IMR-90 (cell line): ENCODE measurements at regions not wholly inside any gene's neighbourhood (a gene's known extent, or its start where the extent isn't known, plus 50 kb on each side); places are given as distances from the start of the nearest gene placed in this dataset.
"Not testable (repeated sequence)": the region's sequence is repeated elsewhere in the genome, so short reads cannot be mapped to it uniquely, and the experiment has no call there.

Experiments
- ATAC-seq: fragments of 200-7000 bp; cut with Tn5 transposase; 2 replicates; pipeline ENCODE4 v1.9.1; 2020; ENCODE audit warnings: low read depth, mild to moderate bottlenecking, moderate library complexity
- BruUV-seq: library from RNA; stranded (reverse); fragments of 400-500 nt; replicated peaks from 2 replicates; lab custom pipeline; 2021; lab: Mats Ljungman, UMichigan
- CTCF ChIA-PET: fragments of 300-600 bp; formaldehyde crosslinking; extraction: SDS; loops from one replicate; lab custom pipeline; 2021; ENCODE audit warnings: antibody characterized with exemption; lab: Yijun Ruan, JAX
- POLR2A ChIA-PET: fragments of 300-600 bp; sonication (Branson Sonifier 250); formaldehyde crosslinking; loops from one replicate; lab custom pipeline; 2022; ENCODE audit warnings: antibody characterized with exemption; ENCODE audit not compliant: unreplicated experiment; lab: Charles Lee
- DNase-seq: peaks from one replicate; pipeline ENCODE4 v3.0.0; 2013
- H2AFZ ChIP-seq: replicated peaks from 2 replicates; pipeline ENCODE3; 2013; ENCODE audit warnings: low read length, mild to moderate bottlenecking; ENCODE audit not compliant: poor library complexity
- H2AK5ac ChIP-seq: 2 replicates; pipeline ENCODE4 v1.6.1; 2013; ENCODE audit warnings: low read depth, low read length, inconsistent platforms
- H2AK9ac ChIP-seq: replicated peaks from 2 replicates; pipeline ENCODE3; 2013; ENCODE audit warnings: mild to moderate bottlenecking, low read depth, low read length, moderate library complexity; ENCODE audit not compliant: poor library complexity
- H2BK120ac ChIP-seq: 2 replicates; pipeline ENCODE4 v1.6.1; 2013; ENCODE audit warnings: low read depth, low read length, inconsistent platforms
- H2BK15ac ChIP-seq: 3 replicates; pipeline ENCODE4 v1.6.1; 2013; ENCODE audit warnings: low read depth, low read length, inconsistent platforms
- H2BK20ac ChIP-seq: 2 replicates; pipeline ENCODE4 v1.6.1; 2013; ENCODE audit warnings: low read depth, mild to moderate bottlenecking, inconsistent platforms, low read length, moderate library complexity
- H2BK5ac ChIP-seq: 2 replicates; pipeline ENCODE4 v1.6.1; 2013; ENCODE audit warnings: mild to moderate bottlenecking, low read depth, low read length, inconsistent platforms; ENCODE audit not compliant: poor library complexity, severe bottlenecking
- H3K14ac ChIP-seq: replicated peaks from 2 replicates; pipeline ENCODE4 v1.6.1; 2013; ENCODE audit warnings: low read depth, low read length, inconsistent platforms
- H3K18ac ChIP-seq: 2 replicates; pipeline ENCODE4 v1.6.1; 2013; ENCODE audit warnings: low read depth, low read length, control low read depth
- H3K23ac ChIP-seq: 2 replicates; pipeline ENCODE4 v1.6.1; 2013; ENCODE audit warnings: low read depth, low read length, inconsistent platforms
- H3K27ac ChIP-seq: 2 replicates; pipeline ENCODE4 v1.5.1; 2013; ENCODE audit warnings: mild to moderate bottlenecking, control low read depth, low read length; ENCODE audit not compliant: insufficient read depth
- H3K27me3 ChIP-seq: 2 replicates; pipeline ENCODE4 v1.6.1; 2013; ENCODE audit warnings: low read length; ENCODE audit not compliant: control insufficient read depth, insufficient read depth
- H3K36me3 ChIP-seq: 2 replicates; pipeline ENCODE4 v1.6.1; 2013; ENCODE audit warnings: low read length, mixed read lengths; ENCODE audit not compliant: control insufficient read depth, insufficient read depth
- H3K4ac ChIP-seq: 2 replicates; pipeline ENCODE4 v1.6.1; 2013; ENCODE audit warnings: low read depth, low read length, inconsistent platforms
- H3K4me1 ChIP-seq: 2 replicates; pipeline ENCODE4 v1.6.1; 2013; ENCODE audit warnings: low read length, mixed read lengths; ENCODE audit not compliant: control insufficient read depth, insufficient read depth
- H3K4me2 ChIP-seq: 2 replicates; pipeline ENCODE4 v1.6.1; 2013; ENCODE audit warnings: low read depth, mild to moderate bottlenecking, control low read depth, low read length, moderate library complexity
- H3K4me3 ChIP-seq: 2 replicates; pipeline ENCODE4 v1.5.1; 2013; ENCODE audit warnings: low read depth, mild to moderate bottlenecking, control low read depth, low read length, moderate library complexity; ENCODE audit not compliant: insufficient read depth
- H3K56ac ChIP-seq: 2 replicates; pipeline ENCODE4 v1.6.1; 2013; ENCODE audit warnings: low read length, inconsistent platforms; ENCODE audit not compliant: insufficient read depth; ENCODE audit errors: extremely low read depth
- H3K79me1 ChIP-seq, 2 experiments: 2 replicates each; pipeline ENCODE4 v1.6.1; 2013; ENCODE audit warnings: low read length in 2 of 2, inconsistent platforms in 1 of 2, low read depth in 1 of 2
- H3K9ac ChIP-seq: 2 replicates; pipeline ENCODE4 v1.6.1; 2013; ENCODE audit warnings: low read depth, low read length, control low read depth
- H3K9me1 ChIP-seq: 2 replicates; pipeline ENCODE4 v1.6.1; 2013; ENCODE audit warnings: low read length, inconsistent platforms; ENCODE audit not compliant: insufficient read depth
- H3K9me3 ChIP-seq: 2 replicates; pipeline ENCODE4 v1.6.1; 2013; ENCODE audit warnings: low read length; ENCODE audit not compliant: control insufficient read depth, insufficient read depth
- H4K20me1 ChIP-seq: 2 replicates; pipeline ENCODE4 v1.6.1; 2013; ENCODE audit warnings: low read length, inconsistent platforms; ENCODE audit not compliant: insufficient read depth
- H4K5ac ChIP-seq: 2 replicates; pipeline ENCODE4 v1.6.1; 2013; ENCODE audit warnings: mild to moderate bottlenecking, low read depth, low read length, control low read depth
- H4K8ac ChIP-seq, 2 experiments: 2 replicates each; pipeline ENCODE4 v1.6.1; 2013; ENCODE audit warnings: low read depth in 2 of 2, low read length in 2 of 2, control low read depth in 1 of 2, inconsistent platforms in 1 of 2
- H4K91ac ChIP-seq: 2 replicates; pipeline ENCODE4 v1.6.1; 2013; ENCODE audit warnings: low read depth, low read length, inconsistent platforms; ENCODE audit not compliant: insufficient read depth
- WGBS, 2 experiments: methylation state at CpG; one replicate each; pipeline versions ENCODE4 v1.1.5 to v1.1.7; 2013; ENCODE audit warnings: missing lambda C conversion rate in 2 of 2; ENCODE audit not compliant: insufficient read length in 1 of 2; ENCODE audit errors: extremely low coverage in 2 of 2; 5-methylcytosine and 5-hydroxymethylcytosine counted together
- dilution Hi-C: fragments of 300-500 bp; cut with HindIII; formaldehyde crosslinking; loops from one replicate; pipeline ENCODE4 v1.14.3; 2018; ENCODE audit warnings: low sequenced_read_pairs; ENCODE audit not compliant: unreplicated experiment
- in situ Hi-C: fragments of 300-500 bp; cut with MboI; formaldehyde crosslinking; loops from 3 replicates; pipeline ENCODE4 v1.14.3; 2019; ENCODE audit warnings: low sequenced_read_pairs, inconsistent platforms, mixed read lengths
- intact Hi-C: fragments of 100-400 bp; cut with micrococcal nuclease; formaldehyde crosslinking; loops from 2 replicates; pipeline ENCODE4 v1.10.0; 2022

GRCh38 chr5:2349768-2350167 is 401.7 kb downstream of the IRX2 start:
- H3K27ac ChIP-seq, H2BK15ac ChIP-seq, H2BK5ac ChIP-seq, H4K8ac ChIP-seq, H3K18ac ChIP-seq, H3K9ac ChIP-seq, H3K4me1 ChIP-seq, H3K4me2 ChIP-seq, H3K36me3 ChIP-seq, in situ Hi-C loops, CTCF ChIA-PET, H2AK9ac ChIP-seq, DNase-seq, H3K9me1 ChIP-seq, H3K14ac ChIP-seq, BruUV-seq, intact Hi-C loops, H2BK120ac ChIP-seq, H4K20me1 ChIP-seq, H2AFZ ChIP-seq, H3K23ac ChIP-seq, POLR2A ChIA-PET, H4K5ac ChIP-seq, H3K56ac ChIP-seq, H2AK5ac ChIP-seq, H3K4me3 ChIP-seq, ATAC-seq, H3K4ac ChIP-seq, H4K91ac ChIP-seq, H2BK20ac ChIP-seq, dilution Hi-C loops, H3K79me1 ChIP-seq, H3K27me3 ChIP-seq: not testable (repeated sequence)
- no CpG with 5 or more reads among the region's 1 CpG for WGBS, 2 experiments
- H3K9me3 ChIP-seq = peaks cover 32% of the 10 kb centered on the region
